Progenitor cell of endocrine pancreas (in vitro differentiated cells): ENCODE measurements at regions not wholly inside any gene's neighbourhood (a gene's known extent, or its start where the extent isn't known, plus 50 kb on each side); places are given as distances from the start of the nearest gene placed in this dataset.

Source experiments
- DNase-seq: peaks from one replicate; pipeline ENCODE4 v3.0.0; 2021; ENCODE audit warnings: low spot score; ENCODE audit not compliant: unreplicated experiment
- H3K27ac Mint-ChIP-seq: 2 replicates; pipeline ENCODE4 v1.8.0; 2021; ENCODE audit warnings: mild to moderate bottlenecking, moderate library complexity, mixed read lengths
- H3K27me3 Mint-ChIP-seq: 2 replicates; pipeline ENCODE4 v1.8.0; 2021; ENCODE audit warnings: mixed read lengths
- H3K36me3 Mint-ChIP-seq: 2 replicates; pipeline ENCODE4 v1.8.0; 2022; ENCODE audit warnings: mixed read lengths; ENCODE audit not compliant: insufficient read depth
- H3K4me1 Mint-ChIP-seq: 2 replicates; pipeline ENCODE4 v1.8.0; 2021; ENCODE audit warnings: low read depth, mixed read lengths
- H3K4me3 Mint-ChIP-seq: 2 replicates; pipeline ENCODE4 v1.8.0; 2021; ENCODE audit warnings: low read depth, mild to moderate bottlenecking, moderate library complexity, mixed read lengths
- H3K9me3 Mint-ChIP-seq: 2 replicates; pipeline ENCODE4 v1.8.0; 2021; ENCODE audit warnings: low read depth, mixed read lengths
- TF ChIP-seq, protein P1 (sequence below): fragments of 200-600 bp; sonication (generic); IDR thresholded peaks from one replicate; pipeline ENCODE4 v1.5.0; 2021; ENCODE audit warnings: antibody characterized with exemption, mild to moderate bottlenecking; ENCODE audit not compliant: unreplicated experiment

DNA sequence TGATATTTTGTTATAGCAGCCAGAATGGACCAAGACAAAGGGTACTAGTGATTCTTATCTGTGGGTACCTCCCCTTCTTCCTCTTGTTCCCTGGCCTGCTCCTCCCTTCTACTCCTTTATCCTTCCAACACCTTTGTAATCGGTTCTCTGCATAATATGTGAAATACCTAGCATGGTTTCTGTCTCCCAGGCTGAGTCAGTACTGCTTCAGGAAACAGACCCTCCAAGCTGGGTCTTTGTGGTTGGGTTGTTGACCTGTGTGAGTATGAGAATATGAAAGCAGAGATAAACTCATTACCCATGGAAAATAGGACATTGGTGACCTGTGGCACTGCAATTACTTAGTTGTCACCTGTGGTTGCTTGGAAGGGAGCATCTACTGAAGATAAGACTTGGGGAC is 69.3 kb upstream of the KLF13 start:
- H3K4me3 Mint-ChIP-seq: no peak overlapping the region
- no peak overlapping the region for H3K27ac Mint-ChIP-seq
- DNase-seq: no peak
- TF ChIP-seq, protein P1, sequence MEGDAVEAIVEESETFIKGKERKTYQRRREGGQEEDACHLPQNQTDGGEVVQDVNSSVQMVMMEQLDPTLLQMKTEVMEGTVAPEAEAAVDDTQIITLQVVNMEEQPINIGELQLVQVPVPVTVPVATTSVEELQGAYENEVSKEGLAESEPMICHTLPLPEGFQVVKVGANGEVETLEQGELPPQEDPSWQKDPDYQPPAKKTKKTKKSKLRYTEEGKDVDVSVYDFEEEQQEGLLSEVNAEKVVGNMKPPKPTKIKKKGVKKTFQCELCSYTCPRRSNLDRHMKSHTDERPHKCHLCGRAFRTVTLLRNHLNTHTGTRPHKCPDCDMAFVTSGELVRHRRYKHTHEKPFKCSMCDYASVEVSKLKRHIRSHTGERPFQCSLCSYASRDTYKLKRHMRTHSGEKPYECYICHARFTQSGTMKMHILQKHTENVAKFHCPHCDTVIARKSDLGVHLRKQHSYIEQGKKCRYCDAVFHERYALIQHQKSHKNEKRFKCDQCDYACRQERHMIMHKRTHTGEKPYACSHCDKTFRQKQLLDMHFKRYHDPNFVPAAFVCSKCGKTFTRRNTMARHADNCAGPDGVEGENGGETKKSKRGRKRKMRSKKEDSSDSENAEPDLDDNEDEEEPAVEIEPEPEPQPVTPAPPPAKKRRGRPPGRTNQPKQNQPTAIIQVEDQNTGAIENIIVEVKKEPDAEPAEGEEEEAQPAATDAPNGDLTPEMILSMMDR: no peak
- peaks cover 5% of the 10 kb centered on the region for H3K9me3 Mint-ChIP-seq
- H3K36me3 Mint-ChIP-seq: no peaks in the 10 kb centered on the region
- H3K4me1 Mint-ChIP-seq: no peaks in the 10 kb centered on the region
- no peaks in the 10 kb centered on the region for H3K27me3 Mint-ChIP-seq

DNA sequence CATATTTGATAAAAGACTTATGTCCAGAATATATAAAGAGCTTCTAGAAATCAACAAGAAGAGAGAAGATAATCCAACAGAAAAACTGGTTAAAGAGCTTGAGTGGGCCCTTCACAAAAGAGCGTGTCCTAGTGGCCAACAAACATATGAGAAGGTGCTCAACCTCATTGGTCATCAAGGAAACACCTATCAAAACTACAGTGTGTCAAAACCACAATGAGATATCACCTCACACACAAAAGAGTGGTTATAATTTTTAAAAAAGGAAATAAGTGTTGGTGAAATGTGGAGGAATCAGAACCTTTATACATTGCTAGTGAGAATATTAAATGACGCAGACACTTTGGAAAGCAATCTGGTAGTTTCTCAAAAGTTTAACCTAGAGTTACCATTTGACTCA is 68.4 kb upstream of the KLF13 start:
- Mint-ChIP-seq H3K36me3 (no peaks in the 10 kb centered on the region), H3K4me3 (no peak overlapping the region), H3K27me3 (peaks cover 3% of the 10 kb centered on the region), H3K9me3 (peaks cover 5% of the 10 kb centered on the region), H3K27ac (no peak overlapping the region), H3K4me1 (no peaks in the 10 kb centered on the region)
- DNase-seq: no peak
- TF ChIP-seq, protein P1: no peak

DNA sequence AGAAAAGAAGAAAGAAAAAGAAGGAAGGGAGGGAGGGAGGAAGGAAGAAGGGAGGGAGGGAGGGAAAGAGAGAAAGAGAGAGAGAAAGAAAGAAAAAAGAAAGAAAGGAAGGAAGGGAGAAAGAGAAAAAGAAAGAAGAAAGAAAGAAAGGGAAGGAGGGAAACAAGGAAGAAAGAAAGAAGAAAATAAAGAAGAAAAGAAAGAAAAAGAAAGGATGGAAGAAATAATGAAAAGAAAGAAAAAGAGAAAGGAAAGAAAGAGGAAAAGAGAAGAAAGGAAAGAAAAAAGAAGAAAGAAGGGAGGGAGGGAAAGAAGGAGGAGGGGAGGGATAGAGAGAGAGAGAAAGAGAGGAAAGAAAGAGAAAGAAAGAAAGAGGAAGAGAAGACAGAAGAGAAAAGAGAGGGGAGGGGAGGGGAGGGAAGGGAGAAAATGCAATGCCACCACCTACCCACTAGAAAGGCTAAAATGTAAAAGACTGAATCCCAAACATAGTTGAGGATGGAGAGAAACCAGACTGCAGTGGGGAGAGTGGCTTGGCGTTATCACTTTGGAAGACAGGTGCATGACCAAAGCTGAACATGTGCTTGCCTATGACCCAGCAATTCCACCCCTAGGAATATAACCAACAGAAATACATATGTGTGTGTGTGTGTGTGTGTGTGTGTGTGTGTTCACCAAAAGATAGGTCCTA is 66.9 kb upstream of the KLF13 start:
- H3K9me3 Mint-ChIP-seq: peaks cover 5% of the 10 kb centered on the region
- TF ChIP-seq, protein P1: no peak
- H3K36me3 Mint-ChIP-seq: no peaks in the 10 kb centered on the region
- no peaks in the 10 kb centered on the region for H3K4me1 Mint-ChIP-seq
- H3K27me3 Mint-ChIP-seq: peaks cover 3% of the 10 kb centered on the region
- no peak for DNase-seq
- H3K27ac Mint-ChIP-seq: peak overlapping the region; percentile 79
- H3K4me3 Mint-ChIP-seq: no peak overlapping the region

DNA sequence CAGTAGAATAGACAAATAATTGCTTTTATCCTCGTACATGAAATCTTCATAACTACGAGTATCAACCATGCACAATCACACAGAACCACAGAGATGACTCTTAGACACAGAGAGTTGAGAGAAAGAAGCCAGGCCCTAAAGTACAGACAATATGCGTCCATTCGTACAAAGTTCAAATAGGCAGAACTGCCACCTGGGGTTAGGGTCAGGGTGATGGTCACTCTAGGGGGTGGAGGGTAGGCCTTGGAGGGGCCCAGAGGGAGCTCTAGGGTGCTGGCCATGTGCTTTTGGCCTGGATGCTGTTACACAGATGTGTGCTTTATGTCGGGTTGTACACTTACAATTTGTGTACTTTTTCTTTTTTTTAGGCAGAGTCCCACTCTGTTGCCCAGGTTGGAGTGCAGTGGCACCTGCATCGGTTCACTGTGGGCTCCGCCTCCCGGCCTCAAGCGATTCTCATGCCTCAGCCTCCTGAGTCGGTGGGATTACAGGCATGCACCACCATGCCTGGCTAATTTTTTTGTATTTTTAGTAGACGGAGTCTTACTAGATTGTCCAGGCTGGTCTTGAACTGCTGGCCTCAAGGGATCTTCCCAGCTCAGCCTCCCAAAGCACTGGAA is 65.9 kb upstream of the KLF13 start:
- Mint-ChIP-seq H3K27me3 (peaks cover 3% of the 10 kb centered on the region), H3K9me3 (peaks cover 5% of the 10 kb centered on the region), H3K4me1 (peaks cover 7% of the 10 kb centered on the region), H3K36me3 (no peaks in the 10 kb centered on the region), H3K27ac (no peak overlapping the region), H3K4me3 (no peak overlapping the region)
- DNase-seq: no peak
- TF ChIP-seq, protein P1: no peak

DNA sequence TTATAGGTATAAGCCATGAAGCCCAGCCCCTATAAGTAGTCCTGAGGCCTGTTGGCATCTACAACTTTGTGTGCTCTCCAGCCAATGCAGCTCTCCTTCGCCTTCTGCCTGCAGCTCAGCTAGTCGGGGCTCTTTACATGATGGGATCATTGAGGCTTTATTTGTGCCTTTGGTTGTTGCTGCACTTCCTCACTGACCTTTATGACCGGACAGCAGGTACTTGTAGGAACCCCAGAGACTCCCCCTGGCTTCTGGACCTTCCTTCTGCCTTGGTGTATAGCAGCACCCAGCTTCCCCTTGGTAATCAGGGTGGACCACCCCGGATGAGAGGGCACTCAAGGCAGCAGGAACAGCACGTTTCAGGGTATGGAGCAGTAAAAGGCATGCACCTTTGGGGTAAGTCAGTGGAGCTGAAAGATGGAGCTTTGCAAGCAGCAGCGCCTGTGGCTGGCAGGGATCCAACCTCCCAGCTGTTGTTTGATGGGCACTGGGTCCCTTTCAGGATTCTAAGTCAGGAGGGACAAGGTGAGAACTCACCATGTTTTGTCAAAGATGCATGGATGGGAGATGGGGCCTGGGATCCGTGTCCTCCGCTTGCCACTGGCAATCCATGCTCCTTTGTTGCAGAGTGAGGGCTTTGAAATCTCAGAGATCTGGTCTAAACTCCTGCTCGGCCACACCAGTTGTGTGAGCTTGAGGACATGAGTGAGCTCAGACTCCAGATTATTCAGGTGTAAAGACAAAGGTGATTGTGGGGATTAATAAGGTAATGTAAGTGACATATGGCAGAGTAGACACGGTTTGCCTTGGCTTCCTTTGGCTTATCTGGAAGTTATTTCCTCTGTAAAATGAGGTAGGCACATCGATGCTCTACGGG is 65.1 kb upstream of the KLF13 start:
- no peak for DNase-seq
- H3K27ac Mint-ChIP-seq: no peak overlapping the region
- TF ChIP-seq, protein P1: no peak

More for the DNA sequence above, 65.1 kb upstream of the KLF13 start:
- Mint-ChIP-seq H3K9me3 (peaks cover 5% of the 10 kb centered on the region), H3K27me3 (peaks cover 3% of the 10 kb centered on the region), H3K36me3 (no peaks in the 10 kb centered on the region), H3K4me3 (no peak overlapping the region), H3K4me1 (peaks cover 10% of the 10 kb centered on the region)
